Hematopoietic multipotent progenitor cell treated with erythropoietin and hydrocortisone succinate and interleukin-3 and kit ligand, for 4 days (in vitro differentiated cells): ENCODE measurements at regions not wholly inside any gene's neighbourhood (a gene's known extent, or its start where the extent isn't known, plus 50 kb on each side); places are given as distances from the start of the nearest gene placed in this dataset.
A peak's percentile ranks its signal among the peaks of the same experiment; 100 is the strongest.
"Not testable (repeated sequence)": the region's sequence is repeated elsewhere in the genome, so short reads cannot be mapped to it uniquely, and the experiment has no call there.

Experiments
- DNase-seq: peaks from one replicate; pipeline ENCODE4 v3.0.0-alpha.2; 2015

- no peak for DNase-seq
These were observed 777.9 kb downstream of the TENT5A start for GRCh38 chr6:80974579-80974978.

- DNase-seq: no peak
These were observed 783.0 kb downstream of the TENT5A start for GRCh38 chr6:80969439-80969838.

- peak; percentile 1 for DNase-seq
These were observed 784.9 kb downstream of the TENT5A start for GRCh38 chr6:80967609-80968008.

GRCh38 chr6:80962382-80962781, 790.1 kb downstream of the TENT5A start:
- DNase-seq: no peak

- DNase-seq: no peak
These were observed 791.3 kb downstream of the TENT5A start for GRCh38 chr6:80961166-80961565.

GRCh38 chr6:80959034-80959433, 793.4 kb downstream of the TENT5A start:
- no peak for DNase-seq

- no peak for DNase-seq
These were observed 795.6 kb downstream of the TENT5A start for GRCh38 chr6:80956898-80957297.

- DNase-seq: not testable (repeated sequence)
These were observed 800.0 kb downstream of the TENT5A start for GRCh38 chr6:80952479-80952878.

- DNase-seq: no peak
These were observed 806.1 kb downstream of the TENT5A start for GRCh38 chr6:80946402-80946801.

- DNase-seq: no peak
These were observed 809.6 kb downstream of the TENT5A start for GRCh38 chr6:80942911-80943310.

GRCh38 chr6:80940976-80941375, 811.5 kb downstream of the TENT5A start:
- no peak for DNase-seq

GRCh38 chr6:80940571-80940970, 811.9 kb downstream of the TENT5A start:
- no peak for DNase-seq

- DNase-seq: no peak
These were observed 812.6 kb downstream of the TENT5A start for GRCh38 chr6:80939898-80940297.

- no peak for DNase-seq
These were observed 813.0 kb downstream of the TENT5A start for GRCh38 chr6:80939480-80939879.

GRCh38 chr6:80938131-80938530, 814.4 kb downstream of the TENT5A start:
- DNase-seq: no peak

- DNase-seq: no peak
These were observed 820.1 kb downstream of the TENT5A start for GRCh38 chr6:80932359-80932758.

- no peak for DNase-seq
These were observed 822.1 kb downstream of the TENT5A start for GRCh38 chr6:80930376-80930775.

- DNase-seq: no peak
These were observed 817.3 kb downstream of the BCKDHB start for GRCh38 chr6:80923816-80924215.

GRCh38 chr6:80922916-80923455, 816.5 kb downstream of the BCKDHB start:
- no peak for DNase-seq

- DNase-seq: no peak
These were observed 815.5 kb downstream of the BCKDHB start for GRCh38 chr6:80921861-80922460.

- DNase-seq: no peak
These were observed 801.4 kb downstream of the BCKDHB start for GRCh38 chr6:80907831-80908230.

- DNase-seq: no peak
These were observed 797.2 kb downstream of the BCKDHB start for GRCh38 chr6:80903711-80904110.

GRCh38 chr6:80886475-80886874, 780.0 kb downstream of the BCKDHB start:
- no peak for DNase-seq

- no peak for DNase-seq
These were observed 766.5 kb downstream of the BCKDHB start for GRCh38 chr6:80872951-80873308.

- no peak for DNase-seq
These were observed 765.9 kb downstream of the BCKDHB start for GRCh38 chr6:80872199-80872950.
